Prostate gland (tissue), 2 donors: ENCODE measurements at regions not wholly inside any gene's neighbourhood (a gene's known extent, or its start where the extent isn't known, plus 50 kb on each side); places are given as distances from the start of the nearest gene placed in this dataset.

Experiments
- CTCF ChIP-seq, 4 experiments: fragments of 200-600 bp in 2 of 4; fragments of 450-650 bp in 2 of 4; sonication (generic) in 2 of 4; IDR thresholded peaks; 1 replicate in 3 of 4; 2 replicates in 1 of 4; pipeline ENCODE4 v1.5.1; 2016 to 2019; ENCODE audit warnings: antibody characterized with exemption in 4 of 4, mild to moderate bottlenecking in 2 of 4, moderate library complexity in 2 of 4
- POLR2A ChIP-seq: fragments of 450-650 bp; IDR thresholded peaks from one replicate; pipeline ENCODE4 v1.6.1; 2016; ENCODE audit warnings: antibody characterized with exemption, mild to moderate bottlenecking
- POLR2AphosphoS5 ChIP-seq: sonication (generic); formaldehyde crosslinking; IDR thresholded peaks from one replicate; pipeline ENCODE4 v1.6.1; 2017; ENCODE audit warnings: antibody characterized with exemption

GRCh38 chr15:53835309-53835708 lies 75.8 kb upstream of the WDR72 start:
- no peak for TF ChIP-seq CTCF (IDR thresholded peaks at IDR 0.05)
- TF ChIP-seq POLR2AphosphoS5 = no peak
- TF ChIP-seq POLR2A = no peak
